Neural progenitor cell (in vitro differentiated cells): ENCODE measurements at regions not wholly inside any gene's neighbourhood (a gene's known extent, or its start where the extent isn't known, plus 50 kb on each side); places are given as distances from the start of the nearest gene placed in this dataset.
"Not testable (repeated sequence)": the region's sequence is repeated elsewhere in the genome, so short reads cannot be mapped to it uniquely, and the experiment has no call there.

Experiments used
- DNase-seq: peaks from one replicate; pipeline ENCODE4 v3.0.0-alpha.2; 2016; ENCODE audit warnings: low spot score
- H2AFZ ChIP-seq: fragments of 200-600 bp; sonication (generic); replicated peaks from 2 replicates; pipeline ENCODE4 v1.6.1; 2016; ENCODE audit warnings: antibody characterized with exemption
- H3F3A ChIP-seq: fragments of 200-600 bp; sonication (generic); 2 replicates; pipeline ENCODE4 v1.6.1; 2016; ENCODE audit warnings: antibody characterized with exemption, low read depth
- H3K27ac ChIP-seq: fragments of 200-600 bp; sonication (generic); 2 replicates; pipeline ENCODE4 v1.5.1; 2016; ENCODE audit warnings: mild to moderate bottlenecking
- H3K27me3 ChIP-seq: fragments of 200-600 bp; sonication (generic); 2 replicates; pipeline ENCODE4 v1.6.1; 2016; ENCODE audit warnings: mild to moderate bottlenecking, moderate library complexity
- H3K36me3 ChIP-seq: fragments of 200-600 bp; sonication (generic); 2 replicates; pipeline ENCODE4 v1.5.1; 2016
- H3K4me1 ChIP-seq: fragments of 200-600 bp; sonication (generic); 2 replicates; pipeline ENCODE4 v1.6.1; 2016; ENCODE audit warnings: mixed run types
- H3K4me2 ChIP-seq: fragments of 200-600 bp; sonication (generic); 2 replicates; pipeline ENCODE4 v1.6.1; 2016
- H3K4me3 ChIP-seq: fragments of 200-600 bp; sonication (generic); 2 replicates; pipeline ENCODE4 v1.5.1; 2016
- H3K79me2 ChIP-seq: fragments of 200-600 bp; sonication (generic); 2 replicates; pipeline ENCODE4 v1.6.1; 2016; ENCODE audit warnings: low read depth
- H3K9ac ChIP-seq: fragments of 200-600 bp; sonication (generic); 2 replicates; pipeline ENCODE4 v1.6.1; 2016
- H3K9me3 ChIP-seq: fragments of 200-600 bp; sonication (generic); 2 replicates; pipeline ENCODE4 v1.5.1; 2016; ENCODE audit warnings: low read depth
- H4K20me1 ChIP-seq: fragments of 200-600 bp; sonication (generic); 2 replicates; pipeline ENCODE4 v1.6.1; 2016; ENCODE audit warnings: low read depth
- H3K27ac Mint-ChIP-seq: 3 replicates; pipeline ENCODE4 v1.8.0; 2021; ENCODE audit warnings: mixed read lengths
- H3K27me3 Mint-ChIP-seq: 2 replicates; pipeline ENCODE4 v1.8.0; 2022; ENCODE audit warnings: low read depth, mild to moderate bottlenecking, inconsistent platforms, moderate library complexity, mixed read lengths; ENCODE audit not compliant: insufficient read depth
- H3K36me3 Mint-ChIP-seq: 3 replicates; pipeline ENCODE4 v1.8.0; 2021; ENCODE audit warnings: mixed read lengths
- H3K4me1 Mint-ChIP-seq: 3 replicates; pipeline ENCODE4 v1.8.0; 2021; ENCODE audit warnings: mixed read lengths
- H3K4me3 Mint-ChIP-seq: 3 replicates; pipeline ENCODE4 v1.8.0; 2021; ENCODE audit warnings: mild to moderate bottlenecking, moderate library complexity, mixed read lengths
- H3K9me3 Mint-ChIP-seq: 3 replicates; pipeline ENCODE4 v1.8.0; 2020; ENCODE audit warnings: mixed read lengths
- EZH2 ChIP-seq: fragments of 200-600 bp; sonication (generic); IDR thresholded peaks from 2 replicates; pipeline ENCODE4 v1.6.1; 2017; ENCODE audit warnings: antibody characterized with exemption, mild to moderate bottlenecking, moderate library complexity
- EZH2phosphoT487 ChIP-seq: fragments of 200-600 bp; sonication (generic); IDR thresholded peaks from 2 replicates; pipeline ENCODE4 v1.6.1; 2017; ENCODE audit warnings: antibody characterized with exemption
- TF ChIP-seq, protein P1 (sequence below): fragments of 200-600 bp; sonication (generic); IDR thresholded peaks from 2 replicates; pipeline ENCODE4 v1.5.1; 2017; ENCODE audit warnings: antibody characterized with exemption, mild to moderate bottlenecking

GRCh38 chr4:25986807-25987206 is 72.8 kb downstream of the SMIM20 start:
- Mint-ChIP-seq H3K4me1 (peaks cover 27% of the 10 kb centered on the region), H3K4me3 (no peak overlapping the region), H3K27ac (no peak overlapping the region), H3K36me3 (no peaks in the 10 kb centered on the region), H3K9me3 (peaks cover 3% of the 10 kb centered on the region), H3K27me3 (peaks cover 5% of the 10 kb centered on the region)
- Histone ChIP-seq H3K79me2 (no peaks in the 10 kb centered on the region), H3K27me3 (no peaks in the 10 kb centered on the region), H3K4me1 (peaks cover 15% of the 10 kb centered on the region), H4K20me1 (no peaks in the 10 kb centered on the region), H3K36me3 (no peaks in the 10 kb centered on the region), H3K4me2 (no peak overlapping the region), H3F3A (no peaks in the 10 kb centered on the region), H3K4me3 (no peak overlapping the region), H3K9me3 (no peaks in the 10 kb centered on the region), H2AFZ (no peak overlapping the region), H3K27ac (no peak overlapping the region), H3K9ac (no peak overlapping the region)
- TF ChIP-seq EZH2 (no peak), EZH2phosphoT487 (no peak)
- TF ChIP-seq, protein P1, sequence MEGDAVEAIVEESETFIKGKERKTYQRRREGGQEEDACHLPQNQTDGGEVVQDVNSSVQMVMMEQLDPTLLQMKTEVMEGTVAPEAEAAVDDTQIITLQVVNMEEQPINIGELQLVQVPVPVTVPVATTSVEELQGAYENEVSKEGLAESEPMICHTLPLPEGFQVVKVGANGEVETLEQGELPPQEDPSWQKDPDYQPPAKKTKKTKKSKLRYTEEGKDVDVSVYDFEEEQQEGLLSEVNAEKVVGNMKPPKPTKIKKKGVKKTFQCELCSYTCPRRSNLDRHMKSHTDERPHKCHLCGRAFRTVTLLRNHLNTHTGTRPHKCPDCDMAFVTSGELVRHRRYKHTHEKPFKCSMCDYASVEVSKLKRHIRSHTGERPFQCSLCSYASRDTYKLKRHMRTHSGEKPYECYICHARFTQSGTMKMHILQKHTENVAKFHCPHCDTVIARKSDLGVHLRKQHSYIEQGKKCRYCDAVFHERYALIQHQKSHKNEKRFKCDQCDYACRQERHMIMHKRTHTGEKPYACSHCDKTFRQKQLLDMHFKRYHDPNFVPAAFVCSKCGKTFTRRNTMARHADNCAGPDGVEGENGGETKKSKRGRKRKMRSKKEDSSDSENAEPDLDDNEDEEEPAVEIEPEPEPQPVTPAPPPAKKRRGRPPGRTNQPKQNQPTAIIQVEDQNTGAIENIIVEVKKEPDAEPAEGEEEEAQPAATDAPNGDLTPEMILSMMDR: no peak
- DNase-seq: peak; percentile 28

GRCh38 chr4:25991340-25991739 is 77.3 kb downstream of the SMIM20 start:
- Histone ChIP-seq H3K4me2 (no peak overlapping the region), H3K79me2 (no peaks in the 10 kb centered on the region), H4K20me1 (no peaks in the 10 kb centered on the region), H3K9me3 (no peaks in the 10 kb centered on the region), H3K27me3 (no peaks in the 10 kb centered on the region), H3K9ac (no peak overlapping the region), H2AFZ (no peak overlapping the region), H3F3A (peaks cover 14% of the 10 kb centered on the region), H3K4me3 (no peak overlapping the region), H3K4me1 (peaks cover 21% of the 10 kb centered on the region), H3K27ac (no peak overlapping the region), H3K36me3 (no peaks in the 10 kb centered on the region)
- Mint-ChIP-seq H3K27ac (no peak overlapping the region), H3K9me3 (peaks cover 3% of the 10 kb centered on the region), H3K27me3 (peaks cover 3% of the 10 kb centered on the region), H3K36me3 (no peaks in the 10 kb centered on the region), H3K4me1 (peaks cover 31% of the 10 kb centered on the region), H3K4me3 (no peak overlapping the region)
- no peak for DNase-seq
- TF ChIP-seq EZH2 (no peak), EZH2phosphoT487 (no peak)
- TF ChIP-seq, protein P1: no peak

GRCh38 chr4:25993395-25994185 is 79.6 kb downstream of the SMIM20 start:
- Histone ChIP-seq H3K4me1 (peaks cover 6% of the 10 kb centered on the region), H3K79me2 (no peaks in the 10 kb centered on the region), H4K20me1 (no peaks in the 10 kb centered on the region), H3K36me3 (no peaks in the 10 kb centered on the region), H3K9me3 (no peaks in the 10 kb centered on the region), H3K4me3 (no peak overlapping the region), H3K4me2 (peak overlapping the region; percentile 32), H3K9ac (no peak overlapping the region), H3K27me3 (no peaks in the 10 kb centered on the region), H2AFZ (peak overlapping the region; percentile 59), H3K27ac (no peak overlapping the region), H3F3A (peaks cover 14% of the 10 kb centered on the region)
- DNase-seq: peak; percentile 75
- Mint-ChIP-seq H3K9me3 (no peaks in the 10 kb centered on the region), H3K4me3 (no peak overlapping the region), H3K27ac (no peak overlapping the region), H3K4me1 (peaks cover 13% of the 10 kb centered on the region), H3K36me3 (no peaks in the 10 kb centered on the region), H3K27me3 (peaks cover 6% of the 10 kb centered on the region)
- no peak for TF ChIP-seq EZH2
- TF ChIP-seq, protein P1: peak; percentile 57

DNA sequence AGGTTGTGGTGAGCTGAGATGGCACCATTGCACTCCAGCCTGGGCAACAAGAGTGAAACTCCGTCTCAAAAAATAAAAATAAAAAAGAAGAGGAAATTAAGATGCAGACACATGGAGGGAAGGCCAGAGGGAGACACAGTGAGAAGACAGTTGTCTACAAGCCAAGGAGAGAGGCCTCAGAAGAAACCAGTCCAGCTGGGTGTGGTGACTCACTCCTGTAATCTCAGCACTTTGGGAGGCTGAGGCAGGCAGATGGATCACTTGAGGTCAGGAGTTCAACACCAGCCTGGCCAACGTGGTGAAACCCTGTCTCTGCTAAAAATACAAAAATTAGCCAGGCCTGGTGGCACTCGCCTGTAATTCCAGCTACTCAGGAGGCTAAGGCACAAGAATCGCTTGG is 80.6 kb downstream of the SMIM20 start:
- H3K27ac ChIP-seq, H4K20me1 ChIP-seq, H3K36me3 ChIP-seq, H3K9ac ChIP-seq, H3K4me3 ChIP-seq, H3K27me3 ChIP-seq, H3K36me3 Mint-ChIP-seq, H3K27me3 Mint-ChIP-seq, H3K79me2 ChIP-seq, H3K27ac Mint-ChIP-seq, H3K4me3 Mint-ChIP-seq, H3K4me2 ChIP-seq, H2AFZ ChIP-seq, H3K4me1 ChIP-seq, H3K9me3 Mint-ChIP-seq, DNase-seq, H3K9me3 ChIP-seq: not testable (repeated sequence)
- peaks cover 14% of the 10 kb centered on the region for H3F3A ChIP-seq
- H3K4me1 Mint-ChIP-seq: peaks cover 10% of the 10 kb centered on the region
